Large intestine (tissue), 3 donors: ENCODE measurements at regions not wholly inside any gene's neighbourhood (a gene's known extent, or its start where the extent isn't known, plus 50 kb on each side); places are given as distances from the start of the nearest gene placed in this dataset.

Experiments
- DNase-seq, 2 donors: peaks; one replicate each; pipeline versions ENCODE4 v3.0.0 to v3.0.0-alpha.2; 2013
- H3K27ac ChIP-seq: one replicate; pipeline ENCODE4 v1.5.1; 2013; ENCODE audit warnings: low read length
- H3K27me3 ChIP-seq: 2 replicates; pipeline ENCODE4 v1.6.1; 2013; ENCODE audit warnings: low read length; ENCODE audit not compliant: control insufficient read depth, insufficient read depth
- H3K36me3 ChIP-seq: 2 replicates; pipeline ENCODE4 v1.6.1; 2013; ENCODE audit warnings: low read length; ENCODE audit not compliant: control insufficient read depth, insufficient read depth
- H3K4me1 ChIP-seq: one replicate; pipeline ENCODE4 v1.6.1; 2013; ENCODE audit warnings: low read length; ENCODE audit not compliant: control insufficient read depth, insufficient read depth
- H3K4me3 ChIP-seq: one replicate; pipeline ENCODE4 v1.5.1; 2013; ENCODE audit warnings: low read length
- H3K9me3 ChIP-seq: one replicate; pipeline ENCODE4 v1.6.1; 2013; ENCODE audit warnings: mild to moderate bottlenecking, low read depth, low read length, moderate library complexity; ENCODE audit not compliant: control insufficient read depth
- WGBS: methylation state at CpG from one replicate; pipeline ENCODE4 v1.1.5; 2013; ENCODE audit warnings: low lambda C conversion rate; ENCODE audit not compliant: insufficient coverage; 5-methylcytosine and 5-hydroxymethylcytosine counted together

DNA sequence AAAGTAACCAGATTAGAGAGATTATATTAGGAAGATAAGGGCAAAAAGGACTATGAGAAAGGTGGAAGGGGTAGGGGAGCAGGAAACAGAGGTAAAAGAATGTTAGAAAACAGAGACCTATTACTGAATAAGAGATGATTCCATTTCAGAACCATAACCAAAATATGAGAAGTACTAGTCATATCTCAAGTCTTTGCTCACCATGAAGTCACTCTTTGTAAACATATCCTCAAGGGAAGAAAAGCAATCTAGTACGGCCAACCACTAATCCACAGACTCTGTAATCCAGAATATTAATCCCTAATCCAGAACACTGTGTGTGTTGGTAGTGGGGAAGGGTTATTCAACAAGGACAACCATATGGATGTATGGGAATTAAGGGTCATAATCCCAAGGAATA, 92.0 kb downstream of the CDCA7 start:
- DNase-seq, result no peak
- whole genome bisulfite sequencing, result no CpG with 5 or more reads among the region's 1 CpG
- H3K4me1 ChIP-seq, result no peaks in the 10 kb centered on the region

GRCh38 chr2:173448938-173449471, 94.3 kb downstream of the CDCA7 start:
- H3K27me3 ChIP-seq, result peaks cover 3% of the 10 kb centered on the region
- H3K4me1 ChIP-seq, result no peaks in the 10 kb centered on the region
- H3K9me3 ChIP-seq, result no peaks in the 10 kb centered on the region
- no peak overlapping the region for H3K27ac ChIP-seq
- H3K36me3 ChIP-seq, result no peaks in the 10 kb centered on the region
- peak; percentile 79 for DNase-seq
- peak overlapping the region; percentile 44 for H3K4me3 ChIP-seq
- no CpG with 5 or more reads among the region's 17 CpGs for WGBS

More for the DNA sequence above, 92.0 kb downstream of the CDCA7 start:
- no peak overlapping the region for H3K27ac ChIP-seq
- H3K4me3 ChIP-seq, result no peak overlapping the region
- H3K9me3 ChIP-seq, result no peaks in the 10 kb centered on the region
- H3K36me3 ChIP-seq, result no peaks in the 10 kb centered on the region
- H3K27me3 ChIP-seq, result peaks cover 3% of the 10 kb centered on the region

GRCh38 chr2:173451118-173451517, 96.4 kb downstream of the CDCA7 start:
- H3K27me3 ChIP-seq, result peaks cover 3% of the 10 kb centered on the region
- no CpG with 5 or more reads among the region's 8 CpGs for WGBS
- no peak for DNase-seq
- H3K4me3 ChIP-seq, result no peak overlapping the region
- no peak overlapping the region for H3K27ac ChIP-seq
- no peaks in the 10 kb centered on the region for H3K36me3 ChIP-seq
- no peaks in the 10 kb centered on the region for H3K9me3 ChIP-seq
- no peaks in the 10 kb centered on the region for H3K4me1 ChIP-seq

DNA sequence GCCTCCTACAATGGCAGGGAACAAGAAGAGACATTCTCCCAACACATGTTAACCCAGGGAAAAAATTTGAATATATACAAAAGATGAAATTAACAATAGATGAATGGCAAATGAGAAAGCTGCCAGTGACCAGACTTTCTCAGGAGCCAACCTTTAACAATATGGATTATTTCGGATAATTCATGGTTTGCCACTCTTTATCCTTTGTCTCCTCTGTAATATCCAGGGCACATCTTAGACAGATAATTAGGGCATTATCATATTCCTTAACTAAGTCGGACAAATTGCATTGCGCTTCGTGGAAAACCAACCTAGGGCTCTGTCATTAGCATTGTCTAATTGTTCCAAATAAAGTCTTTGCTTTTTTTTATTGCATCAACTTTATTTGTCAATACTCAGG, 97.3 kb downstream of the CDCA7 start:
- no peaks in the 10 kb centered on the region for H3K9me3 ChIP-seq
- no peaks in the 10 kb centered on the region for H3K36me3 ChIP-seq
- no peak overlapping the region for H3K27ac ChIP-seq
- peaks cover 3% of the 10 kb centered on the region for H3K27me3 ChIP-seq
- 94% methylated on average over 4 of the region's 4 CpGs for WGBS
- H3K4me1 ChIP-seq, result no peaks in the 10 kb centered on the region
- no peak for DNase-seq
- no peak overlapping the region for H3K4me3 ChIP-seq

DNA sequence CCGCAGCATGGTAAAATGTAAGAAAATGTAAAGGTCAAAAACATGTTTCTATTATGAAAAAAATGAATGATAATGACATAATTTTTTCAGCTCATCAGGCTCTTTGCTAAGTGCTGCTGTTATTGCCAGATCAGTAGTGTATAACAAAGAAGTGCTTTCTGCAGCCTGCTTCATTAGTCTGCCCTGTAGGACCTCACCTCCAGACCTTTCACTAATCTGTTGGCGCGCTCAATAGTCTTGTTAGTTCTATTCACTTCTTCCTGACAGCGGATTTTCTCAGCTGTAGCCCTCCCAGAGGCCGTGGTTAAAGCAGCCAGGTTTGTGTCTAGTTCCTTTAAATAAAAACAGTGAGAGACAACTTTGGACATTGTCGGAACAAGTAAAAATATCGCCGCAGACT, 97.7 kb downstream of the CDCA7 start:
- no peaks in the 10 kb centered on the region for H3K4me1 ChIP-seq
- no peak overlapping the region for H3K27ac ChIP-seq
- no peaks in the 10 kb centered on the region for H3K36me3 ChIP-seq
- H3K27me3 ChIP-seq, result peaks cover 3% of the 10 kb centered on the region
- DNase-seq, result no peak
- H3K4me3 ChIP-seq, result no peak overlapping the region
- 90% methylated on average over 3 of the region's 8 CpGs for WGBS
- H3K9me3 ChIP-seq, result no peaks in the 10 kb centered on the region

- H3K4me3 ChIP-seq, result no peak overlapping the region
- no peak overlapping the region for H3K27ac ChIP-seq
- H3K36me3 ChIP-seq, result no peaks in the 10 kb centered on the region
- 89% methylated on average over 5 of the region's 10 CpGs for WGBS
- no peaks in the 10 kb centered on the region for H3K4me1 ChIP-seq
- H3K9me3 ChIP-seq, result no peaks in the 10 kb centered on the region
- DNase-seq, result no peak
- no peaks in the 10 kb centered on the region for H3K27me3 ChIP-seq
These were observed 102.3 kb downstream of the CDCA7 start for GRCh38 chr2:173456960-173457359.

DNA sequence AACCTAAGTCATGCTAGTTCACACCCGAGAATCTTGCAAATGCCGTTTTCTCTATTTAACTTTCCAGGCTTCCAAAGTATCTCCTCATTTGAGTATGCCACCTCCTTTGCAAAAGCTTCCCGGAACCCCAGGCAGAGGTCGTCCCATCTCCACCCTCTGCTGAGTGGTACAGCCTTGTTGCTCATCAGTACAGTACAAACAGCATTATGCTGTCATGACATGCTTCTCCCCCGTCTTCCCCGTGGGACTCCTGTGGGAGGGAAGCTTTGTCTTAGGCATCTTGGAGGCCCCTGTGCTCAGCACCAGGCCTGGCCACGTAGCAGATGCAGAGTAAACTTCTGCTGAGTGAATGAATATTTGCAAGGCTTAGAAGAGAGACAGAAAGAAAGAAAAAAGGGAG, 102.7 kb downstream of the CDCA7 start:
- Histone ChIP-seq H3K4me1 (no peaks in the 10 kb centered on the region), H3K36me3 (no peaks in the 10 kb centered on the region), H3K9me3 (no peaks in the 10 kb centered on the region), H3K4me3 (no peak overlapping the region), H3K27ac (no peak overlapping the region), H3K27me3 (no peaks in the 10 kb centered on the region)
- 94% methylated on average over 3 of the region's 7 CpGs for WGBS
- DNase-seq, result no peak

GRCh38 chr2:173458991-173459780, 104.5 kb downstream of the CDCA7 start:
- no peak overlapping the region for H3K27ac ChIP-seq
- DNase-seq, result no peak
- H3K4me3 ChIP-seq, result no peak overlapping the region
- H3K36me3 ChIP-seq, result no peaks in the 10 kb centered on the region
- H3K9me3 ChIP-seq, result no peaks in the 10 kb centered on the region
- no peaks in the 10 kb centered on the region for H3K27me3 ChIP-seq
- WGBS, result no CpG with 5 or more reads among the region's 8 CpGs
- H3K4me1 ChIP-seq, result peaks cover 7% of the 10 kb centered on the region

DNA sequence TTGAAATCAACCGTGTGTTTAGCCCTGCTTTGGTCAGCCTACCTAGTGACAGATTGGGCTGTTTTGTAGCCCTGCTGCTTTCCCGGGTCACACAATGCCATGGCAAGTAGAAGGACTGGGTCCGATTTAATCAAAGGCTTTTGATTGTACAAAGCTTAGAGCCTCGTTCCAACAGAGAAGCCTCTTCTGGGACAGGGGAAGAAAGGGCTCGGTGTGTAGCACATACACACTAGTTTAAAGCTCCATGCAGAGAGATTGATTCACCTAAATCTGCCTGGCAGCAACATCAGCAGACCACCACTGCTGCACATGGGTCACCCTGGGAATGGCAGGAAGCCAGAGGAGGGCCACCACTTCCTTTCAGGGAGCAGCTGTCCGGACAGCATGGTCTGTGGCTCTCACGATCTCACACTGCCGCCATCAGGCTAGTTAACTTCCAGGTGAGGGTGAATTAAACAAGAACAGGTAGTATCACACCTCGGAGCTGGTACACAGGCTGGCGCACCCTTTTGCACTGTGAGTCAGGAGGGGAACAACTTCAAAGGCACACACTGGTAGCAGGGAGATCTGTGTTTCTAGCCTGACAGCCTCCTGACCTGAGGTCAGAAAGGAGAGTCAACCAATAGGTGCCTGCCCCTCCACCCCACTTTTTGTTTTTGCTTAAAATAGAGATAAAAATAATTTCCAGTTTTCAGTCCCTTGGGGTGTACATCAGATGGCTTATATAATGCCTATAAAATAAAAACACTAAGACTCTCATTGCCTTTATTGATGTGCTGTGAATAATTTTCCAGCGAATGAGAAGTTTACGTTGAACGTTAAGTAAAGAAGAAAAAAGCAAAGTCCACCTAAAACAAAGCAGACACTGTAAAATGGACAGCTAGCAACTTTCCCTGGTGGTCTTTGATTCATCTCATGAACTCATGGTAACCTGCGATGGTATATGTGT, 108.5 kb downstream of the CDCA7 start:
- Histone ChIP-seq H3K4me1 (peaks cover 7% of the 10 kb centered on the region), H3K27me3 (no peaks in the 10 kb centered on the region), H3K4me3 (no peak overlapping the region), H3K27ac (no peak overlapping the region), H3K9me3 (no peaks in the 10 kb centered on the region), H3K36me3 (no peaks in the 10 kb centered on the region)
- WGBS, result no CpG with 5 or more reads among the region's 14 CpGs
- DNase-seq, result peak; percentile 25 to 70

DNA sequence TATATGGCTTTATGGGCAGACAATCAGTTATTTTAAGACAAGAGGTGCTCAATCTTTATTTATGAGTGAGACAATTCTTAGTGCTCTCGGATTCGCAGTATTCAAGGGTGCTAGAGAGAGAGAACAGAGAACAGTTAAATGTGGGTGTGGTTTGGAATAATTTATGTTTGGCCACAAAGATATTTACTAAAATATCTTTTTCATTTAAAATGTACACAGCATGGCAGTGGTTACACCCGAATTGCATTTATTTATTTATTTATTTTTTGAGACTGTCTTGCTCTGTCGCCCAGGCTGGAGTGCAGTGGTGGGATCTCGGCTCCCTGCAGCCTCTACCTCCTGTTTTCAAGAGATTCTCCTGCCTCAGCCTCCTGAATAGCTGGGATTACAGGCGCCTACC, 109.2 kb downstream of the CDCA7 start:
- no peak overlapping the region for H3K4me3 ChIP-seq
- no peaks in the 10 kb centered on the region for H3K36me3 ChIP-seq
- no peak overlapping the region for H3K27ac ChIP-seq
- WGBS, result 100% methylated on average over 1 of the region's 6 CpGs
- H3K9me3 ChIP-seq, result no peaks in the 10 kb centered on the region
- DNase-seq, result no peak
- no peaks in the 10 kb centered on the region for H3K27me3 ChIP-seq
- peaks cover 7% of the 10 kb centered on the region for H3K4me1 ChIP-seq
